ENCODE measurements at regions not wholly inside any gene's neighbourhood (a gene's known extent, or its start where the extent isn't known, plus 50 kb on each side); places are given as distances from the start of the nearest gene placed in this dataset.

GRCh38 chr3:191068946-191069813 is 129.9 kb upstream of the OSTN start:
- TF ChIP-seq REST (IDR thresholded peaks at IDR 0.05; ENCODE audit: unreplicated experiment) (no peak), CTCF (conservative IDR thresholded peaks at IDR 0.05; ENCODE audit: low read depth in 2 of 2) (no peak), POLR2AphosphoS5 (IDR thresholded peaks at IDR 0.05; ENCODE audit: low read depth) (no peak)

Measured in GM23338 (cell line).